GM19438 (cell line): ENCODE measurements at regions not wholly inside any gene's neighbourhood (a gene's known extent, or its start where the extent isn't known, plus 50 kb on each side); places are given as distances from the start of the nearest gene placed in this dataset.

Experiments
- ATAC-seq: cut with Tn5 transposase; IDR thresholded peaks from one replicate; pipeline ENCODE4 v1.9.1; 2021; ENCODE audit warnings: low read depth; ENCODE audit not compliant: unreplicated experiment

DNA sequence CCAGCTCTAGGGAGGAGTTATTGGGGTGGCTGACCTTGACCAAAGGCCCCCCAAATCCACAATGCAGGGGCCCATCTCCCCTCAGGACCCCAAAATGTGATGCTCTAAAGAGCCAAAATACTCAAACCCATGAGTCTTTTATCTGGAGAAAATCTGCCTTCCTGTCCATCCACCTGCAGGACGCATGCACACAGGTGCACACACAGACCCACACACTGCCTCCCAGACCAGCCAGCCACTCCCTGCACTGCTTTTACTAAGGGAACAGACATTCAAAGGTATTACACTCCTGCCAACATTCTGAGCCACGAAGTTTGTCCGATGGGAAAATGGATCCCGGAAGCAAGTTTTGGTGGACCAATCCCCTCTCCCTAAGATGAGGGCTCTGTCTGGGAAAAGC, 76.1 kb upstream of the CDH5 start:
- no peak for ATAC-seq

DNA sequence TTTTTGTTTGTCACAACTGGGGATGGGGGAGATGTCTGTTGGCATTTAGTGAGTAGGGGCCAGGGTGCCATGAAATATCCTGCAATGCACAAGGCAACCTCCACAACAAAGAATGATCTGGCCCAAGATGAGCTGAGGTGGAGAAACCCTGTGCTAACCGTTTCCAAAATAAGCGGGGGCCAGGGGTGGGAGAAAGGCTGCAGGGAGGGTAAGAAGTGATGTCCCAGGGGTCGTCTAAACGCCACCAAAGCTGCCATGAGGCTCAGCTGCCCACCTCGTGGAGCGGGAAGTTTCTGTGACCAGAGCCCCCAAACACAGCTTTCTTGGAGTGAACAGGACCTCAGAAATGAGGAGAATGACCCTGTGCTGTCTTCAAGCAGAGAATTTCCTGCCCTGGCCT, 76.5 kb upstream of the CDH5 start:
- ATAC-seq, result no peak

DNA sequence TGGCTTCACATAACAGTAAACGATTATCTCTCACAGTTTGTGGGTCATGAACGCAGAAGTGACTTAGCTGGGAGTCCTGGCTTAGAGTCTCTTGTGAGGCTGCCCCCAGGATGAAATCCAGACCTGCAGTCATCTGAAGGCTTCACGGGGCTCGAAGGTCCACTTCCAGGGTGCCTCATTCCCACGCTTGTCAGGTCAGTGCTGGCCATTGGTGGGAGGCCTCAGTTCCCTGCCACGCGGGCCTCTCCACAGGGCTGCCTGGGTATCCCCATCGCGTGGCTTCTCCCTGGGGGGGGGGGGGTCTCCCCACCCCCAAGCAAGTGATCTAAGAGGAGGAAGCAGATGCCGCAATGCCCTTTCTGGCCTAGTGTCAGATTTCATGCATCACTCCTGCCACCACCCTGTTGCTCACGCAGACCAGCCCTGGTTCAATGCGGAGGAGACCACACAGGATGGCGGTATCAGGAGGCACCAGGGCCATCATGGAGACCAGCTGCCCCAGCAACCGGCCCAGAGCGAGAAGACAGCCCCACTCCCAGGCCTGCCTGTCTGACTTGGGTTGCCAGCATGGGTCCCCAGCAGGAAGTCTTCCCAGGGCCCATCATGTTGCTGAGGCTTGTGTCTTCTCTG, 77.3 kb upstream of the CDH5 start:
- ATAC-seq, result no peak

DNA sequence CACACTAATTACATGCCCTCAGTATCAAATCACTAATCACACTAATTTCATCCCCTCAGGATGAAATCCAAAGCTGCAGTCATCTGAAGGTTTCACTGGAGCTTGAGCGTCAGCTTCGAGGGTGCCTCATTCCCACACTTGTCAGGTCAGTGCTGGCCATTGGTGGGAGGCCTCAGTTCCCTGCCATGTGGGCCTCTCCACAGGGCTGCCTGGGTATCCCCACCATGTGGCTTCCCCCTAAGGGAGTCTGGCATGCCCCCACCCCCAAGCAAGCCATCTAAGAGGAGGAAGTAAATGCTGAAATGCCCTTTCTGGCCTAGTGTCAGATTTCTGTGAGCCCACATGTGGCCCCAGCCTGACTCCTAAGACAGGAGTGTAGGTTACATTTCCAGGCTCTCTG, 78.6 kb upstream of the CDH5 start:
- no peak for ATAC-seq

DNA sequence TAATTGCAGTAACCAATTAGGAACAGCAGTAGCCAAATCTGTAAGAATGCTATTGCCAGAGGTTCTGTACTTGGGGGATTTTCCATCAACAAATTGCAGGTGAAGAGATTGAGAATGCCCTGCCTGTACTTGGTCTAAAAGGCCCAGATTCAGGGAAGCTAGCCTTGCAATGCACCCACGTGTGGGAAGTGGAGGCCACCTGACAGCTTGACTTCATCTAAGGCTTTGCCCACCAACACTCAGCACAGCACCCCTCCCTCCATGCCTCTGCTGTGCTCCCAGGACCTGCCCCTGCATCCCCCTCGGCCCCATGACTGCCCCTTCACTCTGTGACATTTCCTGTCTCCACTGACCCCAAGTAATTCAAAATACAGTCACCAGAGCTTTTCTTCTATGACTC, 79.1 kb upstream of the CDH5 start:
- ATAC-seq, result no peak

DNA sequence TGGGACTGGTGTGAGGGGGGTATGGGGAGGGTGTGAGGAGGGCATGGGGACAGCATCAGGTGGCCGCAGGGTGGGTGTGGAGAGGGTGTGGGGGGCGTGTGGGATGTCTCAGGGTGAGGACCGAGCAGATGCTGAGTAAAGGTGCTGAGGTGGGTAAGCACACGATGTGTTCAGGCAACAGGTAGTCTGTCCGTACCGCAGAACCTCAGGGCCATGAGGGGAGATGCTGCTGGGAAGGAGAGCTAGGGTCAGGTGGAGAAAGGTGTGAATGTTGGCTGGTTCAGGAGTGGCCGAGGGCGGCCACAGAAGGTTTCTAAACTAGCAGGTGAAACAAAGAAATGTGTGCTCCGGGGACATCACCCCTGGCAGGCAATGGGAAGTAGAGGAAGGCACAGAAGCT, 80.0 kb upstream of the CDH5 start:
- ATAC-seq, result no peak

DNA sequence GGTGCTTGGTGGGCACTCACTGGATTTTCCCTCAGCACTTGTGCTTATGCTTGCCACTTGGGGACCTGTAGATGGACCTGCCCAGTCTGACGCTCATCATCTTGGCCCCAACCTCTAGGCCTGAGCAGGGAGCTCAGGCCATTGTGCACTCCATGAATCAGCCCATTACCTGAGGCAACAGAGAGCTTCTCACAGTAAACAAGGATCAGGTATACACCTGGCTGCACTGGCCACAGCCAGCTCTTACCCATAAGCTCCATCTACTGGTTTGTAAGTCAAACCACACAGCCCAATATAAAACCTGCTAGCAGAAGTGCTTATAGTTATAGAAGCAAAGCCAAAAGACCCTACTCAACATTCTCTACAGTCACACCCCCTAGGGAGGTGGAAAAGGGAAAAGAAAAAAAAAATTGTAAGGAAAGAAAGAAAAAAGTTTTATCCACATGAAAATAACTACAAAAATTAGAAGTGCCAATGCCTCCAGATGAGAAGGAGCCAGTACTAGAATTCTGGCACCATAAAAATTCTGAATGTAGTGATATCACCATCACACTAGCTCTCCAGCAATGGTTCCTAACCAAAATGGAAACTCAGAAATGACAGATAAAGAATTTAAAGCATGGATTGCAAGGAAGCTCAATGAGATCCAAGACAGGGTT, 87.8 kb upstream of the CDH5 start:
- ATAC-seq, result no peak

DNA sequence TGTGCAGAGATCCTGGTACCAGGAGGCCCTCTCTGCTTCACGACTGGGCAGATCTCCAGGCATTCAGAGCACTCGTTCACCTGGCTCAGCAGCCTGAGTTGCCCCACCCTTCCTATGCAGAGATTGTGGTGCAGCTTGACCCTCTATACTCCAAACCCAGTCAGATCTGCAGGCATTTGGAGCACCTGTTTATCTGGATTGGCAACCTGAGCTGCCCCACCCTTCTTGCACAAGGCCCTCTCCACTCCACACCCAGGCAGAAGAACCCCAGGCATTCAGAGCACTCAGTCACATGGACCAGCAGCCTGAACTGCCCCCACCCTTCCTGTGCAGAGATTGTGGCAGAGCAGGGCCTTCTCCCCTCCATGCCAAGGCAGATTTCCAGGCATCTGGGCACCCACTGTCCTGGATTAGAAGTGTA, 88.4 kb upstream of the CDH5 start:
- ATAC-seq, result no peak

DNA sequence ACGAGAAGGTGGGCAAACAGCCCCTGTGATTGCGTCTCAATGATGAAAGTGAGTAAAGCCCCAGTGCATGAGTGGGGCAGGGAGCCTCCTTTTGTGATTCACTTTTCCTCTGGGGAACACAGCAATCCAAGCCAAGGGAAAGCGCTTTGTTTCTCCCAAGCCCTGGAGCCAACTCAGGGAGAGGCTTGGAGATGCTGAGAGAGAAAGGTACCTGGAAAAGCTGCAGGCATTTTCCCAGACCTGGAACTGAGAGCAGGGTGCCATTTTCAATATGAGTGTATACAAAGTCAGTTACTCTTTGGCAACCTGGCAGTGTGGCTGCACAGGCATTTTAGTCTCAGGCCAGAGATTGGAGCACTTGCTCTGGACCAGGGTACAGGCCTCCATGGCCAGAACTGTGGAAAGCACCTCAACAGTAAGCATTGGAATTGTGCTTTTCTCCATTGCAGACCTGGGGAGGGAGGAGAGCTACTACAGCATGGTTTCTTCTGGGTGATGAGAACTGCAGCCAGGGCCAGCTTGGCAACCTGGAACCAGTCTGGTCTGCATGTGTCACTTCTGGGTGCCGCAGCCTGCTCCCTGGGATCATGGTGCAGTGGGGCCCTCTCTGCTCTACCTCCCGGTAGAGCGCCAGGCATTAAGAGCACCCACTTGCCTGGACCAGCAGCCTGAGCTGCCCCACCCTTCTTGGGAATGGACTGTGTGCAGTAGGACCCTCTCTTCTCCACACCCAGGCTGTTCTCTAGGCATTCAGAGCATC, 89.0 kb upstream of the CDH5 start:
- no peak for ATAC-seq

DNA sequence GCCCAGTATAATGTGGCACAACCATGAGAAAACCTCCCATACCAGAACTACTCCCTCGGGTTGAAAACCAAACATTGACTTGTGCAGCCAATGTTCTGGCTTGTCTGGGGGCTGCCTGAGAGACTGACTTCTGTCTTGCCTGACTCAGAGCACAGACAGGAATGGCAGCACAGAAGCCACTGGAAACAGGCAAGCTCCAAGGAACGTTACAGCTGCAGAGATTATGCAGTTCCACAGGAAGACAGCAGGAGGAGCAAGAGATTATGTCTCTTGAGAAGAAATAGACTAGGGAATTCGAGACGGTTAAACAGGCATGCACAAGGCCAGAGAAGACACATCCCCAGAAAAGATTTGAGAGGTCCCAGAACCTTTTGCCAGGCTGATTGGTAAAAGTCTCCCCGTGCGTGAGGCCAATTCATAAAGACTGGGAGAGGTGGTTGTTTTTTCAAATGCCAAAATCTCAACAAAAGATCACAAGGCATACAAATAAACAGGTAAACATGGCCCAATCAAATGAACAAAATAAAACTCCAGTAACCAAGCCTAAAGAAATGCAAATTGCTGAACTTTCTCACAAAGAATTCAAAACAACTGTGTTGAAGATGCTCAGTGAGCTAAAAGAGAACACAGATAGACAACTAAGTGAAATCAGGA, 90.6 kb upstream of the CDH5 start:
- no peak for ATAC-seq

DNA sequence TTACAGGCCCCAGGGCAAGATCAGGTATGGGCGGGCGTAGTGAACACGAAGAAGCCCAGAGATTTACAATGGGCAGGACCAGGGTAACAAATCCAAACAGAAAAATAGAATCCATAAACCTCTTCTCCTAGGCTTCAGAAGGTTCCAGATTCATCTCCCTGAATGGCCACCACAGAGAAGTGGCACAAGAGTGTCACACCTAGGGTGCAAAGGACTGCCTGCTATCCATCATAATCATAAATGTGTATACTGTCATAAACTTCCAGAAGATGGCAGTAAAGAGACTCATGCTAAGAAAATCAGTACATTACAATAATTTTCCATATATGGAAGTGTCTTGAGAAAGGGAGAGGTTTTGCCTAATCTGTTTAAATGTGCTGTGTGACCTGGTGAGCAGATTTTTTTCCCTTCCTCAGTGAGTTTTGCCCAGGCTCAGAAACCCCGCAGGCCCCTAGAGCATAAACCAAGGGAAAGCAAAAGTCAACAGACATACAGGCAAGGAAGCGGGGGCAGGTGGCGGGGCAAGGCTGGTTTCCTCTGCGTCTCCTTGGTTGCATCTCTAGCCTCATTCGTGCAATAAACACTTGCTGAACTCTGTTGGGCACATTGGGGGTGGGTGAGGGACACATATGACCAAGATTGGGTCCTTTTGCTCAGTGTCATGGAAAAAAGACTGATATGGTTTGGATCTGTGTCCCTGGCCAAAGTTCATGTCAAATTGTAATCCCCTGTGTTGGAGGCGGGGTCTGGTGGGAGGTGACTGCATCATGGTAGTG, 92.0 kb upstream of the CDH5 start:
- ATAC-seq, result no peak

DNA sequence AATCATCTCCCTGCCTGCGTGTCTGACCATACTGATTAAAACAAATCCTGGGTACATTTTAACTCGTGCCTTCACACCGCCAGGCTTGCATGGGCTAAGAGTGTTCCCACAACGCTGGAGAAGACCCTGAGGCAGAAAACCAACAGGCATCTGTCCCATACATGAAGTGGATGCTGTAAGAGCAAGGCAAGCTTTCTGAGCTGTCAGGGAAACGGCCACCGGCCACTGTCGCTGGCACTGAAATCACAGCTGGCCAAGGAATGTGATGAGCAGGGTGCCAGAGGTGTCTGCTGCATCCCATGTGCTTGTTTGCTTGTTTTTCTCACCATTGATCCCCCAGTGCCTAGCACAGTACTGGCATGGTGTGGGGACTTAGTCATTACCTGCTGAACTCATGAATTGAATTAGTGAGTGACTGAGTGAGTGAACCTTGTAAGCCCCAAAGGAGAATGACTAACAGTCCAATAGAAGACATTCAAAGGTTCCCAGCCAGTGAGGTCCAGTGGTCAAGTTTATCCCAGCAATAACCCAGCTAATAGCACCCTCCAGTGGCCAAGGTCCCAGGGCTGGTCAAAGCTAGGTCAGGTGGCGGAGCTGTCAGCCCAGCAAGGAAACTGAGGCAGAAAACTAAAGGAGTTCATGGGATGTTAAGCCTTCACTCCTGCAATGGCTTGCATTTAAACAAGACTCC, 92.7 kb upstream of the CDH5 start:
- no peak for ATAC-seq

DNA sequence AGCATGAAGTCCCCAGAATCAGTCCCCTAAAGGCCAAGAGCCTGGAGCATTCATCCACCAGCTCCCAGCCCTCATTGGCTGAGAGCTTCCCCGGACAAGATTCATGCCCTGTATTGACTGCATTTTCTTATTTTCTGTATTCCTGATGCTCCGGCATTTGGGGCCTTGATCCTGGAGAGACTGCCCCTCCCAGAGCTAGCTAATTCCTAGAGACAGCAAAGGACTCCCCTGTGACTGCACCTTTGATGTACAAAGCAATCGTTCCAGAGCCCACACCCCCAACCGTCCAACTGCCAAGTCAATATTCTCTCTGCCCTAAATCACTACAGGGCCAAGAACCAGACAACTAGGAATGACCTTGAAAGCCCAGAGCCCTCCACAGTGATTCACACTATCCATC, 93.4 kb upstream of the CDH5 start:
- no peak for ATAC-seq

DNA sequence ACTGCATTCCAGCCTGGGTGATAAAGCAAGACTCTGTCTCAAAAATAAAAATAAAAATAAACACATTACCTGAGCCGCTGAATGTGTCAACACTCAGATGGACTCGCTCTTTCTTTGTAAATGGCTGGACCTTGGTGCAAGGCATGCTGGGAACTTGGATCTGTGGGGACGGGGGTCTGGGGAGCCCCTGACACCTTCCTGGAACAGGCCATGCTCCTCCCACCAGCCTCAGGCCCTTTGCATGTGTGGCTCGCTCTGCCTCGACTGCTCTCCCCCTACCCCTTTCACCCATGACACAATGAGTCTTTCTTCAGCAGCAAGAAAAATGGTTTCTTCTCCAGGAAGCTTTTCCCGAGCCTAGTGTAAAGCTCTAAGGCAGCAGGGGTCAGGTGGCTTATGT, 94.0 kb upstream of the CDH5 start:
- no peak for ATAC-seq

DNA sequence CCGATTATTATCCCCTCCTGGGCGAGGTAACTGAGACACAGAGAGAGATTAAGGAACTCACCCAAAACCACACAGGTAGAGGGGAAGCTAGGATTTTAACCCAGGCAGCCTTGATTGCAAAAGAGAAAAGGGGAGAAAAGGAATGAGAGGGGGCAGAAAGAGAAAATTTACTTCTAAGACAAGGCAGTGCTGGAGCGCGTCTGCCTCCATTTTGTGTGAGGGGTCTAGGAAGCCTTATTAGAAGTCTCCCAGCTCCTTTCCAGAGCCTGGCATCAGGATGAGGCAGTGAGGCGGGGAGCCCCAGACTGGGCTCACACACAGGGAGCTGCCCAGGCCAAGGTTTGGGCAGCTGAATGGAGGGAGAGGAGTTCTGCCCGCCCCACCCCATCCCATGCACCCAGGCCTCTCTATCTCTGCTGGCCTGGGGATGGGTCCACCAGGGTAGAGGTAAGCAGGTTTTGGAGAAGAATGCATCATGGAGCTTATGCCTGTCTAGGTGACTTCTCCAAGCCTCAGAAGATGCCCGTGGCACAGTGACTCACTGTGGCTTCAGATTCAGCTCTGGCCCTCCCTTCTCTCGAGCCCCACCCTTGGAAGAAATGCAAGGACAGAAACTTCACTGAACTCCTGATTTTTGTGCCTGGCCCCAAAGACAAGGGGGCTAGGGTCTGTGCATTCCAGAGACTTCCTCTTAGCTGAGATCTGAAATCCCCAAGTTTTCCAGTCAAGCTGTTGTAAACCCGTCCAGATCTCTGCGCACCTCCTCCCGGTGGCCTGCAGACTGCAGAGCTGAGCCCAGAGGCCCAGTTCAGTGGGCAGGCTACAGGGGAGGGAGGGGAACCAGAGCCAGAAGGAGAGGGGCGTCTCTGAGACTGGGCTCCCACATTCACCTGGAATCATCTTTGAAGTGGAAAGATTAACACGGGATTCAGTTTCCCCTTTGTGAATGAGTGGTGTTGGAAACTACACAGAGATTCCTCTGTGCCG, 95.1 kb upstream of the CDH5 start:
- no peak for ATAC-seq

DNA sequence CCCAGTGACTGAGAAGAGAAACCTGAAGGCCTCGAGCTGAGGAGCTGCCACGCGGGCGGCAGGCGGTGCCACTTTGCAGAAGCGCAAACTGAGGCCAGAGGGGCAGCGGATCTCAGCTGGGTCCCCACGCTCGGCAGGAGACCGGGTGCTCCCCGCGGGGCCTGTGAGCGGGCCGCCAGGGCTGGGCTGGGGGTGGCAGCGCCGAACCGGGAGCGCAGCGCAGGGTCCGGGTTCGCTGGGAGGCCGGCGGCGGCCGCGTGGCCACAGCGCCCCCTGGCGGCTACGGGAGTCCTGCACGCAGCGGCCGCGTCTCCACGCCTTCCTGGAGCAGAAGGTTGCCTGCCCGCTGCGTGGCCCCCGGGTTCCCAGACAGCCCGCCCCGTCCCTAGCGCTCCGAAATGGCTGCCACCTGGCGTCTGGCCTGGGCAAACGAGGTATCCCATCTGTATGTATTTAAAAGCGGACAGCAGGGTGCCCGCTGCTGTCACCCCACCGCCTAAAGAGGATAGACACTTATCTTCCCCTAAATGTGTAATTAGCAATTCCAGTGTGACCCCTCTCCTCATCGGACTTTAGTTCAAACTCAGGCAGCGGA, 96.1 kb upstream of the CDH5 start:
- ATAC-seq, result peak; percentile 60

DNA sequence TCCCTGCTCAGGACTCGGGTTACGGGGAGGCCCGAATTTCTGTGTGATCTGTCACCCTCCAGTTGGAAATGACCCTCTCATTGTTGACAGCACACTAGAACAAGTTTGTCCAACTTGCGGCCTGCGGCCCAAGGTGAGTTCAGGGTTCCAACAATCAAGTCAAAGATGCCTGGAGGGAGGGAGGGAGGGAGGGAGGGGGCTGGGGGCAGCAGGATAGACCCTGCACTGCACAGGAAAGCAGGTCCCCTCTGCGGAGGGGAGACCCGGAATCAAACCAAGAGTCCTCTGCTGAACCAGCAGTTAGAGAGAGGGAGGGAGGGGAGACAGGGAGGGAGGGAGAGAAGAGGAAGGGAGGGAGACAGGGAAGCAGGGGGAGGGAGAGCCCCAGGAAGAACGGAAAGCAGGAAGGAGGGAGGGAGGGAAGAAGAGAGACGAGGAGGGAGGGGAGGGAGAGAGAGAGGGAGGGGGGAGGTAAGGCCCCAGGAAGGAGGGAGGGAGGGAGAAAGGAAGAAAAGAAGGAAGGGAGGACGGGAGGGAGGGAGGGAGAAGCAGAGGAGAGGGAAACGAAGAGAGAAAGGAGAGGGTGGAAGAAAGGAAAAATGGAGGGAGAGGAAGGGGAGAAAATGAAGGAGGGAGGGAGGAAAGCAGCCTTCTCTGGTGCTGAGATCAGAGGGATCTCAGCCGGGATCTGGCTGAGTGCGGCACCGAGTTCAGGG, 96.7 kb upstream of the CDH5 start:
- no peak for ATAC-seq
